HL-60 (cell line): ENCODE measurements at regions not wholly inside any gene's neighbourhood (a gene's known extent, or its start where the extent isn't known, plus 50 kb on each side); places are given as distances from the start of the nearest gene placed in this dataset.

Experiments
- DNase-seq, 2 experiments: peaks; one replicate each; pipeline ENCODE4 v3.0.0-alpha.2; 2010 to 2020; ENCODE audit warnings: low read depth in 1 of 2, low spot score in 1 of 2
- H3K27ac ChIP-seq: fragments of 250-450 bp; sonication (Bioruptor Pico); replicated peaks from 2 replicates; pipeline ENCODE4 v1.5.1; 2020; ENCODE audit warnings: mild to moderate bottlenecking, moderate library complexity
- H3K27me3 ChIP-seq: fragments of 250-450 bp; sonication (Bioruptor Pico); 2 replicates; pipeline ENCODE4 v1.5.1; 2021; ENCODE audit warnings: mild to moderate bottlenecking, moderate library complexity; ENCODE audit not compliant: insufficient read depth, poor library complexity, severe bottlenecking
- H3K4me3 ChIP-seq: replicated peaks from 2 replicates; pipeline ENCODE4 v1.5.1; 2011; ENCODE audit warnings: mild to moderate bottlenecking, control low read depth, low read length; ENCODE audit not compliant: insufficient read depth
- GABPA ChIP-seq: IDR thresholded peaks from 2 replicates; pipeline ENCODE4 v1.6.1; 2012; ENCODE audit warnings: low read depth
- POLR2AphosphoS5 ChIP-seq: IDR thresholded peaks from 2 replicates; pipeline ENCODE4 v1.6.1; 2012; ENCODE audit warnings: low read depth
- SPI1 ChIP-seq: IDR thresholded peaks from 2 replicates; pipeline ENCODE4 v1.6.1; 2012; ENCODE audit warnings: low read depth, mild to moderate bottlenecking, borderline replicate concordance
- TF ChIP-seq, protein P1 (sequence below): IDR thresholded peaks from one replicate; pipeline ENCODE4 v1.5.1; 2011; ENCODE audit warnings: low read length, control low read depth, inconsistent platforms; ENCODE audit not compliant: insufficient read depth
- TF ChIP-seq, protein P2 (sequence below): IDR thresholded peaks from 2 replicates; pipeline ENCODE4 v1.6.1; 2012; ENCODE audit warnings: low read depth; ENCODE audit not compliant: insufficient replicate concordance

DNA sequence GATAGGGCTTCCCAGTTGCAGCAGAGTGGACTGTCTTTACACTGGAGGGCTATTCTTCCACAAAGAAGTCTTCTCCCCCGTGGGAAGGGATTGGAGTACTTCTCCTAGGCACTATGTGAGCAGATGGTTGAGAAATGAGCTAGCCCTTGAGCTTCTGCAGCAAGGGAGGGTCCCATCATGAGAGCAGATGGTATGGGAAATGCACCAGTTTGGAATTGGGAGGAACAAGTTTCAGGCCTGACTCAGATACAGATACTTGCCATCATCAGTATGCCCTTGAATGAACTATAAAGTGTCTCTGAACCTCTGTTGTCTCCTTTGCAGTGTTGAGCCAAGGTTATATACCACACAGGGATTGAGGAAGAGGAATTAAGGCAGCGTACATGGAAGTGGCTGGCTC, 757.4 kb downstream of the RNF144A start:
- Histone ChIP-seq H3K27me3 (no peaks in the 10 kb centered on the region), H3K27ac (no peak overlapping the region), H3K4me3 (no peak overlapping the region)
- no peak for TF ChIP-seq POLR2AphosphoS5
- no peak for DNase-seq

DNA sequence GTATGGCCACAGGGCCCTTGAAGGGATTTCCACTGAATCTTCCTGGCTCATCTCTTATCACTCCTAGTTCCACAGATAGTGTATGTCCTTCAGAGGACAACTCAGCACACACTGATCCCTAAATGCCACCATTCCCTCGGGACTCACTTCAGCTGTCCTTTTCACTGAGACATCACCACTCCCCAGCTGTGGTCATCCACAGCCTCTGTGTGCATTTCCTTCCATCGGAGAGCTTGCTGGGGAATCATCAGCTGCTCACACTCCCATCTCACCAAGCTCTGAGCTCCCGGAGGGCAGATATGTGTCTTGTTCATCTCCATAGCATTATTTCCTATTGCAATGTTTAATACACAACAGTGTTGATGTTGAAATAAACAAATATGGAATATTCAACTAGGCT, 759.5 kb downstream of the RNF144A start:
- Histone ChIP-seq H3K27me3 (no peaks in the 10 kb centered on the region), H3K4me3 (no peak overlapping the region), H3K27ac (no peak overlapping the region)
- no peak for TF ChIP-seq SPI1
- TF ChIP-seq, protein P1, sequence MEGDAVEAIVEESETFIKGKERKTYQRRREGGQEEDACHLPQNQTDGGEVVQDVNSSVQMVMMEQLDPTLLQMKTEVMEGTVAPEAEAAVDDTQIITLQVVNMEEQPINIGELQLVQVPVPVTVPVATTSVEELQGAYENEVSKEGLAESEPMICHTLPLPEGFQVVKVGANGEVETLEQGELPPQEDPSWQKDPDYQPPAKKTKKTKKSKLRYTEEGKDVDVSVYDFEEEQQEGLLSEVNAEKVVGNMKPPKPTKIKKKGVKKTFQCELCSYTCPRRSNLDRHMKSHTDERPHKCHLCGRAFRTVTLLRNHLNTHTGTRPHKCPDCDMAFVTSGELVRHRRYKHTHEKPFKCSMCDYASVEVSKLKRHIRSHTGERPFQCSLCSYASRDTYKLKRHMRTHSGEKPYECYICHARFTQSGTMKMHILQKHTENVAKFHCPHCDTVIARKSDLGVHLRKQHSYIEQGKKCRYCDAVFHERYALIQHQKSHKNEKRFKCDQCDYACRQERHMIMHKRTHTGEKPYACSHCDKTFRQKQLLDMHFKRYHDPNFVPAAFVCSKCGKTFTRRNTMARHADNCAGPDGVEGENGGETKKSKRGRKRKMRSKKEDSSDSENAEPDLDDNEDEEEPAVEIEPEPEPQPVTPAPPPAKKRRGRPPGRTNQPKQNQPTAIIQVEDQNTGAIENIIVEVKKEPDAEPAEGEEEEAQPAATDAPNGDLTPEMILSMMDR, result no peak
- TF ChIP-seq GABPA, result no peak
- no peak for TF ChIP-seq POLR2AphosphoS5
- TF ChIP-seq, protein P2, sequence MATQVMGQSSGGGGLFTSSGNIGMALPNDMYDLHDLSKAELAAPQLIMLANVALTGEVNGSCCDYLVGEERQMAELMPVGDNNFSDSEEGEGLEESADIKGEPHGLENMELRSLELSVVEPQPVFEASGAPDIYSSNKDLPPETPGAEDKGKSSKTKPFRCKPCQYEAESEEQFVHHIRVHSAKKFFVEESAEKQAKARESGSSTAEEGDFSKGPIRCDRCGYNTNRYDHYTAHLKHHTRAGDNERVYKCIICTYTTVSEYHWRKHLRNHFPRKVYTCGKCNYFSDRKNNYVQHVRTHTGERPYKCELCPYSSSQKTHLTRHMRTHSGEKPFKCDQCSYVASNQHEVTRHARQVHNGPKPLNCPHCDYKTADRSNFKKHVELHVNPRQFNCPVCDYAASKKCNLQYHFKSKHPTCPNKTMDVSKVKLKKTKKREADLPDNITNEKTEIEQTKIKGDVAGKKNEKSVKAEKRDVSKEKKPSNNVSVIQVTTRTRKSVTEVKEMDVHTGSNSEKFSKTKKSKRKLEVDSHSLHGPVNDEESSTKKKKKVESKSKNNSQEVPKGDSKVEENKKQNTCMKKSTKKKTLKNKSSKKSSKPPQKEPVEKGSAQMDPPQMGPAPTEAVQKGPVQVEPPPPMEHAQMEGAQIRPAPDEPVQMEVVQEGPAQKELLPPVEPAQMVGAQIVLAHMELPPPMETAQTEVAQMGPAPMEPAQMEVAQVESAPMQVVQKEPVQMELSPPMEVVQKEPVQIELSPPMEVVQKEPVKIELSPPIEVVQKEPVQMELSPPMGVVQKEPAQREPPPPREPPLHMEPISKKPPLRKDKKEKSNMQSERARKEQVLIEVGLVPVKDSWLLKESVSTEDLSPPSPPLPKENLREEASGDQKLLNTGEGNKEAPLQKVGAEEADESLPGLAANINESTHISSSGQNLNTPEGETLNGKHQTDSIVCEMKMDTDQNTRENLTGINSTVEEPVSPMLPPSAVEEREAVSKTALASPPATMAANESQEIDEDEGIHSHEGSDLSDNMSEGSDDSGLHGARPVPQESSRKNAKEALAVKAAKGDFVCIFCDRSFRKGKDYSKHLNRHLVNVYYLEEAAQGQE, result no peak
- no peak for DNase-seq

DNA sequence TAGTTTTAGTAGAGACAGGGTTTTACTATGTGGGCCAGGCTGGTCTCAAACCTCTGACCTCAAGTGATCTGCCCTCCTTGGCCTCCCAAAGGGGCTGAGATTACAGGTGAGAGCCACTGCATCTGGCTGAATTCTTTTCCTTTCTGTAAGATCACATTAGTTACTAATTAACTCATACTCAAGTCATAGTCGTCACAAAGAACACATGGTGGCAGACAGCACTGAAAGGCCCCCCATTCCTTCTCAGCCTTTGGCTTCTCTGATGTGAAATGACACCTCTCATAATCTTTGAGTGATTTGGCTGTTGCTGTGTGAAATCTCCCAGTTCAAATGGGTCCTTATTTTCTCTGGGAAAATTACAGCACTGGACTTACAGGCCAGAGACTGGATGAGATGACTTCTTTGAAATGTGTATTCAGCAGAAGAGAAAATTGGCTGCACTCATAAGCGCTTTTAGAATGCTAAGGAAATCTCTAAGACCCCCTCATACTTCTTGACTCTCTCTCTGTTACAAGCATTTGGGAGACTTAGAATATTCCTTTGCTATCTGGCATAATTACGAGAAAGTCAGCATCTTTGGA, 764.8 kb downstream of the RNF144A start:
- H3K27me3 ChIP-seq, result no peaks in the 10 kb centered on the region
- no peak for DNase-seq
- H3K4me3 ChIP-seq, result no peak overlapping the region
- no peak for TF ChIP-seq POLR2AphosphoS5
- TF ChIP-seq, protein P1, result no peak
- H3K27ac ChIP-seq, result no peak overlapping the region

DNA sequence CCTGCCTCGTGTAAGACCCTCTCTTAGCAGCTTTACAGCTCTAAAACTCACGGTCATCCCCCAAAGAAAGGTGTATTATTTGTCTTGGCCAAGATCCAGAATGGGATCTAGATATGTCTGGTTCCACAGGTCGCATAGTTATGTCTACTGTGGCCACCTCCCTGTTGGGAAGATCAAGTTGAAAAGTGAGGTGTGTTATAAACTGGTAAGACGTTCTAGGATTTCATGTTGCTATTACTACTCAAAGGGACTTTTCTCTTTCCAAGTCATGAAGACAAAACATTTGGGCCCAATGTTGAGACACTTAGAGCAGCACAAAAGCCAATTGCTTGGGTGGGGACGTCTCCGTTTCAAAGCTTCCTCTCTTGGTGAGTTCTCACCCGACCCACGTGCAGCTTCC, 766.0 kb downstream of the RNF144A start:
- H3K4me3 ChIP-seq, result no peak overlapping the region
- DNase-seq, result no peak
- no peak for TF ChIP-seq SPI1
- TF ChIP-seq, protein P2, result no peak
- no peak for TF ChIP-seq POLR2AphosphoS5
- TF ChIP-seq GABPA, result no peak
- TF ChIP-seq, protein P1, result no peak
- no peak overlapping the region for H3K27ac ChIP-seq
- no peaks in the 10 kb centered on the region for H3K27me3 ChIP-seq
